H1 (cell line): ENCODE measurements at regions not wholly inside any gene's neighbourhood (a gene's known extent, or its start where the extent isn't known, plus 50 kb on each side); places are given as distances from the start of the nearest gene placed in this dataset.

Experiments
- CTCF ChIA-PET: fragments of 300-600 bp; sonication (Branson Sonifier 250); formaldehyde crosslinking; loops from one replicate; lab custom pipeline; 2021; ENCODE audit not compliant: partially characterized antibody; lab: Charles Lee
- POLR2A ChIA-PET: fragments of 300-600 bp; sonication (Branson Sonifier 250); formaldehyde crosslinking; loops from one replicate; lab custom pipeline; 2021; ENCODE audit warnings: inconsistent platforms; ENCODE audit not compliant: partially characterized antibody; lab: Charles Lee
- DNase-seq, 2 experiments: peaks; one replicate each; pipeline versions ENCODE4 v3.0.0 to v3.0.0-alpha.2; 2010 to 2022; ENCODE audit warnings: low spot score in 2 of 2, low read depth in 1 of 2, mixed read lengths in 1 of 2
- FAIRE-seq: peaks from 2 replicates; lab custom pipeline; 2011; peaks lifted over from hg19 to GRCh38; lab: Jason Lieb, UNC
- H2AFZ ChIP-seq: 2 replicates; pipeline ENCODE4 v1.8.1; 2012; ENCODE audit warnings: low read length, inconsistent platforms
- H2AK5ac ChIP-seq: 2 replicates; pipeline ENCODE4 v1.6.1; 2013; ENCODE audit warnings: low read depth, low read length
- H2BK120ac ChIP-seq: replicated peaks from 2 replicates; pipeline ENCODE3; 2013; ENCODE audit warnings: low read depth, low read length, inconsistent platforms
- H2BK12ac ChIP-seq: 2 replicates; pipeline ENCODE4 v1.6.1; 2013; ENCODE audit warnings: low read depth, low read length
- H2BK15ac ChIP-seq: 2 replicates; pipeline ENCODE4 v1.6.1; 2013; ENCODE audit warnings: low read length
- H2BK20ac ChIP-seq: 2 replicates; pipeline ENCODE4 v1.6.1; 2013; ENCODE audit warnings: low read length
- H2BK5ac ChIP-seq: 2 replicates; pipeline ENCODE4 v1.6.1; 2013; ENCODE audit warnings: low read depth, low read length
- H3K14ac ChIP-seq: 2 replicates; pipeline ENCODE4 v1.6.1; 2013; ENCODE audit warnings: inconsistent platforms; ENCODE audit not compliant: insufficient read length
- H3K18ac ChIP-seq: 2 replicates; pipeline ENCODE4 v1.6.1; 2013; ENCODE audit warnings: low read length; ENCODE audit errors: extremely low read depth
- H3K23ac ChIP-seq: 2 replicates; pipeline ENCODE4 v1.6.1; 2013; ENCODE audit warnings: inconsistent platforms; ENCODE audit not compliant: insufficient read length
- H3K23me2 ChIP-seq: 2 replicates; pipeline ENCODE4 v1.6.1; 2013; ENCODE audit warnings: low read depth, low read length
- H3K27ac ChIP-seq: 2 replicates; pipeline ENCODE4 v1.6.1; 2011; ENCODE audit warnings: low read depth, low read length, inconsistent platforms
- H3K27me3 ChIP-seq, 4 experiments: replicated peaks in 1 of 4; 1 replicate in 1 of 4; 2 replicates in 3 of 4; pipeline versions ENCODE4 v1.6.1 to v1.8.1; 2011 to 2013; ENCODE audit warnings: low read length in 3 of 4, mild to moderate bottlenecking in 3 of 4, inconsistent platforms in 2 of 4, mixed read lengths in 2 of 4, moderate library complexity in 1 of 4; ENCODE audit not compliant: control insufficient read depth in 3 of 4, insufficient read depth in 3 of 4; ENCODE audit errors: extremely low read depth in 1 of 4
- H3K36me3 ChIP-seq, 4 experiments: 2 replicates each; pipeline versions ENCODE4 v1.6.1 to v1.8.1; 2011 to 2013; ENCODE audit warnings: mild to moderate bottlenecking in 4 of 4, low read length in 3 of 4, moderate library complexity in 2 of 4, control low read depth in 1 of 4, inconsistent platforms in 1 of 4; ENCODE audit not compliant: insufficient read depth in 4 of 4, control insufficient read depth in 2 of 4
- H3K4ac ChIP-seq: replicated peaks from 2 replicates; pipeline ENCODE3; 2013; ENCODE audit warnings: low read length, low read depth, mixed read lengths, inconsistent platforms; ENCODE audit not compliant: insufficient read length
- H3K4me1 ChIP-seq, 4 experiments: replicated peaks in 1 of 4; 1 replicate in 1 of 4; 2 replicates in 3 of 4; pipeline versions ENCODE4 v1.6.1 to v1.8.1; 2011 to 2013; ENCODE audit warnings: low read length in 3 of 4, inconsistent platforms in 2 of 4, mixed read lengths in 1 of 4; ENCODE audit not compliant: insufficient read depth in 4 of 4, control insufficient read depth in 3 of 4
- H3K4me2 ChIP-seq, 2 experiments: 2 replicates each; pipeline versions ENCODE4 v1.6.1 to v1.8.1; 2011 to 2013; ENCODE audit warnings: low read depth in 2 of 2, low read length in 2 of 2, control low read depth in 1 of 2, inconsistent platforms in 1 of 2, mild to moderate bottlenecking in 1 of 2; ENCODE audit not compliant: insufficient read depth in 1 of 2
- H3K4me3 ChIP-seq, 4 experiments: fragments of 200-600, 300-600 bp in 1 of 4; sonication (generic), shearing (Covaris generic), sonication (Bioruptor Twin) in 1 of 4; 2 replicates each; pipeline versions ENCODE4 v1.5.1 to v1.8.1; 2011 to 2016; ENCODE audit warnings: low read length in 4 of 4, low read depth in 3 of 4, control low read depth in 2 of 4, inconsistent platforms in 2 of 4, mild to moderate bottlenecking in 2 of 4, mixed read lengths in 1 of 4, moderate library complexity in 1 of 4; ENCODE audit not compliant: insufficient read depth in 2 of 4; ENCODE audit errors: extremely low read depth in 1 of 4
- H3K56ac ChIP-seq: replicated peaks from 2 replicates; pipeline ENCODE3; 2013; ENCODE audit warnings: low read depth, mild to moderate bottlenecking, mixed read lengths, low read length, inconsistent platforms; ENCODE audit not compliant: insufficient read length
- H3K79me1 ChIP-seq: 2 replicates; pipeline ENCODE4 v1.6.1; 2013; ENCODE audit warnings: low read depth, low read length, control low read depth
- H3K79me2 ChIP-seq, 2 experiments: 2 replicates each; pipeline versions ENCODE4 v1.6.1 to v1.8.1; 2012 to 2013; ENCODE audit warnings: low read length in 2 of 2, mild to moderate bottlenecking in 2 of 2, inconsistent platforms in 1 of 2; ENCODE audit not compliant: insufficient read depth in 2 of 2, control insufficient read depth in 1 of 2
- H3K9ac ChIP-seq, 4 experiments: replicated peaks in 1 of 4; 1 replicate in 1 of 4; 2 replicates in 3 of 4; pipeline versions ENCODE4 v1.6.1 to v1.8.1; 2011 to 2013; ENCODE audit warnings: low read depth in 3 of 4, low read length in 3 of 4, control low read depth in 2 of 4, mild to moderate bottlenecking in 2 of 4, moderate library complexity in 2 of 4, inconsistent platforms in 1 of 4; ENCODE audit errors: extremely low read depth in 1 of 4
- H3K9me3 ChIP-seq, 2 experiments: 2 replicates each; pipeline versions ENCODE4 v1.6.1 to v1.8.1; 2012 to 2013; ENCODE audit warnings: mild to moderate bottlenecking in 2 of 2, moderate library complexity in 2 of 2, control low read depth in 1 of 2, inconsistent platforms in 1 of 2, low read depth in 1 of 2, low read length in 1 of 2, mixed read lengths in 1 of 2; ENCODE audit not compliant: insufficient read depth in 2 of 2
- H4K20me1 ChIP-seq, 2 experiments: replicated peaks in 1 of 2; 2 replicates each; pipeline versions ENCODE3 to v1.8.1; 2011 to 2013; ENCODE audit warnings: inconsistent platforms in 2 of 2, low read length in 2 of 2, mild to moderate bottlenecking in 1 of 2; ENCODE audit not compliant: insufficient read depth in 2 of 2, control insufficient read depth in 1 of 2
- H4K5ac ChIP-seq: 2 replicates; pipeline ENCODE4 v1.6.1; 2013; ENCODE audit warnings: low read length, low read depth, mixed read lengths, inconsistent platforms; ENCODE audit not compliant: insufficient read length
- H4K8ac ChIP-seq: 2 replicates; pipeline ENCODE4 v1.8.0; 2013; ENCODE audit warnings: mild to moderate bottlenecking, moderate library complexity, low read length, inconsistent platforms; ENCODE audit not compliant: insufficient read depth; ENCODE audit errors: extremely low read depth
- H4K91ac ChIP-seq: replicated peaks from 2 replicates; pipeline ENCODE3; 2013; ENCODE audit warnings: low read length, mixed read lengths, inconsistent platforms; ENCODE audit not compliant: insufficient read length
- CHD7 ChIP-seq: fragments of 300-600 bp; sonication (generic); IDR thresholded peaks from 2 replicates; pipeline ENCODE4 v1.7.1; 2012; ENCODE audit warnings: low read length, moderate library complexity, mild to moderate bottlenecking, inconsistent platforms; ENCODE audit not compliant: insufficient replicate concordance
- POLR2A ChIP-seq, 2 experiments: IDR thresholded peaks; 1 replicate in 1 of 2; 2 replicates in 1 of 2; pipeline ENCODE4 v1.6.1; 2011; ENCODE audit warnings: low read depth in 2 of 2, low read length in 2 of 2, mild to moderate bottlenecking in 2 of 2; ENCODE audit errors: control extremely low read depth in 1 of 2
- WGBS, 2 experiments: shearing (Covaris generic) in 1 of 2; methylation state at CpG; one replicate each; pipeline versions ENCODE4 v1.1.6 to v1.1.7; 2013 to 2015; ENCODE audit warnings: low lambda C conversion rate in 2 of 2, mixed read lengths in 2 of 2, inconsistent platforms in 1 of 2, low coverage in 1 of 2, missing lambda C conversion rate in 1 of 2; ENCODE audit not compliant: insufficient replicate concordance in 2 of 2, insufficient coverage in 1 of 2, insufficient read length in 1 of 2; ENCODE audit errors: extremely low coverage in 1 of 2, missing lambda C conversion rate in 1 of 2; 5-methylcytosine and 5-hydroxymethylcytosine counted together

- H2BK120ac ChIP-seq, result no peak overlapping the region
- H3K36me3 ChIP-seq, result no peaks in the 10 kb centered on the region
- H2BK5ac ChIP-seq, result no peak overlapping the region
- no peaks in the 10 kb centered on the region for H4K20me1 ChIP-seq
- H2BK12ac ChIP-seq, result no peak overlapping the region
- H4K91ac ChIP-seq, result no peak overlapping the region
- H4K8ac ChIP-seq, result no peak overlapping the region
- no peak overlapping the region for H3K14ac ChIP-seq
- no peak overlapping the region for H3K4me3 ChIP-seq
- H3K23ac ChIP-seq, result no peak overlapping the region
- no peak overlapping the region for H3K18ac ChIP-seq
- peaks cover 0 to 1% (median 0%) of the 10 kb centered on the region in 4 experiments; a peak in 1 of 7 replicates for H3K27me3 ChIP-seq
- no peak overlapping the region for H3K9ac ChIP-seq
- H2AFZ ChIP-seq, result no peak overlapping the region
- H2AK5ac ChIP-seq, result no peak overlapping the region
- ChIA-PET POLR2A (no interaction called here), CTCF (no interaction called here)
- no peaks in the 10 kb centered on the region for H3K79me1 ChIP-seq
- FAIRE-seq (no peak), DNase-seq (no peak)
- no peak overlapping the region for H3K4me2 ChIP-seq
- H3K4ac ChIP-seq, result no peak overlapping the region
- no peak overlapping the region for H4K5ac ChIP-seq
- H3K9me3 ChIP-seq, result no peaks in the 10 kb centered on the region
- H3K23me2 ChIP-seq, result no peaks in the 10 kb centered on the region
- no peaks in the 10 kb centered on the region; a peak in 1 of 7 replicates for H3K4me1 ChIP-seq
- no peak overlapping the region for H3K56ac ChIP-seq
- no peaks in the 10 kb centered on the region for H3K79me2 ChIP-seq
- H3K27ac ChIP-seq, result no peak overlapping the region
- no peak overlapping the region for H2BK15ac ChIP-seq
- H2BK20ac ChIP-seq, result no peak overlapping the region
- 92% methylated on average over 3 of the region's 3 CpGs; no CpG with 5 or more reads in 1 of the 2 experiments for WGBS, 2 experiments
- TF ChIP-seq CHD7 (no peak), POLR2A (IDR thresholded peaks at IDR 0.05; ENCODE audit: control extremely low read depth in 1 of 2, low read depth in 2 of 2, low read length in 2 of 2) (no peak)
Observed at GRCh38 chr5:43994352-43994708, 391.4 kb downstream of the NNT start.
